Ascending aorta (tissue), 2 donors: ENCODE measurements at regions not wholly inside any gene's neighbourhood (a gene's known extent, or its start where the extent isn't known, plus 50 kb on each side); places are given as distances from the start of the nearest gene placed in this dataset.

Experiments used
- DNase-seq, 2 donors: peaks; one replicate each; pipeline ENCODE4 v3.0.0-alpha.2; 2019; ENCODE audit warnings: low spot score in 2 of 2
- H3K27ac ChIP-seq, 2 donors: fragments of 200-600 bp; sonication (generic); one replicate each; pipeline ENCODE4 v1.5.1; 2016 to 2017; ENCODE audit warnings: mild to moderate bottlenecking in 1 of 2
- H3K27me3 ChIP-seq: fragments of 200-600 bp; sonication (generic); one replicate; pipeline ENCODE4 v1.5.1; 2017
- H3K36me3 ChIP-seq, 2 donors: fragments of 200-600 bp; sonication (generic); one replicate each; pipeline ENCODE4 v1.5.1; 2016
- H3K4me1 ChIP-seq, 2 donors: fragments of 200-600 bp; sonication (generic); one replicate each; pipeline ENCODE4 v1.5.1; 2016 to 2017; ENCODE audit warnings: mild to moderate bottlenecking in 1 of 2
- H3K4me3 ChIP-seq, 2 donors: fragments of 200-600 bp; sonication (generic); one replicate each; pipeline ENCODE4 v1.5.1; 2016 to 2017; ENCODE audit warnings: mild to moderate bottlenecking in 1 of 2
- H3K9me3 ChIP-seq, 2 donors: fragments of 200-600 bp; sonication (generic); one replicate each; pipeline ENCODE4 v1.5.1; 2016
- intact Hi-C: fragments of 100-400 bp; cut with DNase I; formaldehyde crosslinking; loops from one replicate; pipeline ENCODE4 v1.15.1; 2023
- TF ChIP-seq, protein P1 (sequence below), 3 experiments: fragments of 200-600 bp in 2 of 3; fragments of 450-650 bp in 1 of 3; sonication (generic) in 2 of 3; IDR thresholded peaks; one replicate each; pipeline ENCODE4 v1.5.1; 2016 to 2019; ENCODE audit warnings: antibody characterized with exemption in 3 of 3, mild to moderate bottlenecking in 1 of 3, moderate library complexity in 1 of 3

DNA sequence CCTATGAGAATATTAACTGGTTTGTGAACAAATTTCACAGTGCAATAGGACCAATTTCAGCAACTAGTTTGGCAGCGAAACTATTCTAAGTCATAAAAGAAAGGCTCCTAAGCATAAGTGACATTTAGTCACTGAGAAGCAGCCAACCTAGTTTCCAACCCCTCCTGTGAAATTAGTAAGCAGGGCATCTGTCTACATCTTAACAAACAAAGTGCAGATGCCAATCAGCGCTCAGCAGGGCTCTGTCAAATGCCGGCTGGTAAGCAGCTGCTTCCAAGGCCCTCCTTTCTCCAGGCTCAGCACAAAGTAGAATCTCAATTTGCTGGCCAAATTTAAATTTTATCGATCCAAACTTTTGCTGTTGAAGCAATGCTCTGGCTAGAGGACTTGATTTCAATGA lies 124.7 kb downstream of the ICOS start:
- TF ChIP-seq, protein P1, sequence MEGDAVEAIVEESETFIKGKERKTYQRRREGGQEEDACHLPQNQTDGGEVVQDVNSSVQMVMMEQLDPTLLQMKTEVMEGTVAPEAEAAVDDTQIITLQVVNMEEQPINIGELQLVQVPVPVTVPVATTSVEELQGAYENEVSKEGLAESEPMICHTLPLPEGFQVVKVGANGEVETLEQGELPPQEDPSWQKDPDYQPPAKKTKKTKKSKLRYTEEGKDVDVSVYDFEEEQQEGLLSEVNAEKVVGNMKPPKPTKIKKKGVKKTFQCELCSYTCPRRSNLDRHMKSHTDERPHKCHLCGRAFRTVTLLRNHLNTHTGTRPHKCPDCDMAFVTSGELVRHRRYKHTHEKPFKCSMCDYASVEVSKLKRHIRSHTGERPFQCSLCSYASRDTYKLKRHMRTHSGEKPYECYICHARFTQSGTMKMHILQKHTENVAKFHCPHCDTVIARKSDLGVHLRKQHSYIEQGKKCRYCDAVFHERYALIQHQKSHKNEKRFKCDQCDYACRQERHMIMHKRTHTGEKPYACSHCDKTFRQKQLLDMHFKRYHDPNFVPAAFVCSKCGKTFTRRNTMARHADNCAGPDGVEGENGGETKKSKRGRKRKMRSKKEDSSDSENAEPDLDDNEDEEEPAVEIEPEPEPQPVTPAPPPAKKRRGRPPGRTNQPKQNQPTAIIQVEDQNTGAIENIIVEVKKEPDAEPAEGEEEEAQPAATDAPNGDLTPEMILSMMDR (IDR thresholded peaks at IDR 0.05), result no peak
- H3K36me3 ChIP-seq, result no peaks in the 10 kb centered on the region
- intact Hi-C loops, result no loop called here
- H3K9me3 ChIP-seq, result no peaks in the 10 kb centered on the region
- H3K27ac ChIP-seq, result no peak overlapping the region
- no peaks in the 10 kb centered on the region for H3K4me1 ChIP-seq
- H3K27me3 ChIP-seq, result no peaks in the 10 kb centered on the region
- DNase-seq, result no peak
- no peak overlapping the region for H3K4me3 ChIP-seq

DNA sequence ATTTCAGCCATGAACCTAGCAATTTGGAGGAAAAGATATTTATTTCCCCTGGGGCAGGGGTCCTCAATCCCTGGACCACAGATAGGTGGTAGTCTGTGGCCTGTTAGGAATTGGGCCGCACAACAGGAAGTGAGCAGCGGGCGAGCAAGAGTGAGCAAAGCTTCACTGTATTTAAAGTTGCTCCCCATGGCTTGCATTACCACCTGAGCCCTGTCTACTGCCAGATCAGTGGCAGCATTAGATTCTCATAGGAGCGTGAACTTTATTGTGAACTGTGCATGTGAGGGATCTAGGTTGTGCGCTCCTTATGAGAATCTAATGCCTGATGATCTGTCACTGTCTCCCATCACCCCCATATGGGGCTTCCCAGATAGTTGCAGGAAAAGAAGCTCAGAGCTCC lies 127.6 kb downstream of the ICOS start:
- no peak for DNase-seq
- intact Hi-C loops, result no loop called here
- TF ChIP-seq, protein P1 (IDR thresholded peaks at IDR 0.05), result no peak
- Histone ChIP-seq H3K27ac (no peak overlapping the region), H3K9me3 (no peaks in the 10 kb centered on the region), H3K4me3 (no peak overlapping the region), H3K4me1 (no peaks in the 10 kb centered on the region), H3K27me3 (no peaks in the 10 kb centered on the region), H3K36me3 (no peaks in the 10 kb centered on the region)

DNA sequence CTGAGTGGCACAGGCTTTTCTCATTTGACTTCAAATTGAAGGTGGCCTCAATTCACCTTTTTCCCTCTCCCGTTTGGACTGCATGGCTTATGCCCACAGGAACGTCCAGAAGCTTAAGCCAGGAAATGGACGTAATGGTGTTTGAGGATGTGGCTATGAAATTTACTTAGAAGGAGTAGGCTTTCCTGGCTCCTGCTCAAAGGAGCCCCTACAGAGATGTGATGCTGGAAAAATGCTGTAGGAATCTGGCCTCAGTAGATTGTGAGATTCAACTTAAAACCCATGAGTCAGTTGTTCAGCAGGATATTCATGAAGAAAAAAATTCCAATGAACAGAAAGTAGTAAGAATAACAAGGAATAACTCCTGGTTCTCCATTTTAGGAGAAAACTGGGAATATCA lies 129.0 kb downstream of the ICOS start:
- Histone ChIP-seq H3K4me1 (no peaks in the 10 kb centered on the region), H3K36me3 (no peaks in the 10 kb centered on the region), H3K27ac (no peak overlapping the region), H3K4me3 (no peak overlapping the region), H3K9me3 (no peaks in the 10 kb centered on the region), H3K27me3 (no peaks in the 10 kb centered on the region)
- TF ChIP-seq, protein P1 (IDR thresholded peaks at IDR 0.05), result no peak
- DNase-seq, result no peak
- intact Hi-C loops, result no loop called here

DNA sequence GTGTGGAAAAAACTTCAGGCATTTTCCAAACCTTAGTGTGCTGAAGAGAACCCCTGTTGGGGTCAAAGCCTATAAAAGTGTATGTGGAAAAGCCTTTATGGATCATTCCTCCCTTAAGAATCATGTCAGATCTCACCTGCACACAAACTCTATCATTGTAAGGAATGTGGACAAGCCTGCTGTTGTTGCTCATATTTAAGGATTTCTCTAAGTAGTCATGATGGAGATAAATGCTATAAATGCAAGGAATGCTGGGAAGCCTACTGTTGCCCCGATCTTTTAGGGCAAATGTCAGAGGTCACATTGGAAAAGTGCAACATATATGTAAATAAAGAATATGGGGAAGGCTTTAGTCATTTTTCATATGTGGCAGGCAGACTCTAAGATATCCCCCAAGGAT lies 129.5 kb downstream of the ICOS start:
- Histone ChIP-seq H3K27ac (no peak overlapping the region), H3K36me3 (no peaks in the 10 kb centered on the region), H3K4me3 (no peak overlapping the region), H3K9me3 (no peaks in the 10 kb centered on the region), H3K4me1 (no peaks in the 10 kb centered on the region), H3K27me3 (no peaks in the 10 kb centered on the region)
- DNase-seq, result no peak
- TF ChIP-seq, protein P1 (IDR thresholded peaks at IDR 0.05), result no peak
- intact Hi-C loops, result no loop called here

DNA sequence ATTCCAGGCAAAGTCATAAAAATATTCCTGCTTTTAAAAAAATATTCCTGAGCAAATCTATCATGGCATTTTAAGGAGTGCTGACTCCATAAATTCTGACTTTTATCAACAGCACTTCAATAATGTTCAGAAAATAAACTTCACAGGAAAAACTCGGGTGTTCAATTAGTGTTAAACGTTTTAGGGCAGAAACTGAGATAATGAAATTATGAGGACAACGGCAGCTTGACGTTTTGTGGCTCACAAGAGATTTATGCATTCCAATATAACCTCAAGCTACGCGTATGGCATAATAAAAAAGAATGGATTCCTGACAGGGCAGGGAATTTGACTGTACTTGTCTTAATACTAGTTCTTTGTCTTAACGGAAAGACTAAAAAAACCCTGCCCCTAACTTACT lies 133.2 kb downstream of the ICOS start:
- DNase-seq, result no peak
- intact Hi-C loops, result no loop called here
- no peak overlapping the region for H3K4me3 ChIP-seq
- no peak overlapping the region for H3K27ac ChIP-seq
- H3K27me3 ChIP-seq, result no peaks in the 10 kb centered on the region
- TF ChIP-seq, protein P1 (IDR thresholded peaks at IDR 0.05), result no peak
- no peaks in the 10 kb centered on the region for H3K9me3 ChIP-seq
- H3K4me1 ChIP-seq, result no peaks in the 10 kb centered on the region
- H3K36me3 ChIP-seq, result no peaks in the 10 kb centered on the region
